ENCODE measurements at regions not wholly inside any gene's neighbourhood (a gene's known extent, or its start where the extent isn't known, plus 50 kb on each side); places are given as distances from the start of the nearest gene placed in this dataset.

- no peak for DNase-seq (ENCODE audit: low read depth)
Observed at GRCh38 chr5:74288448-74289108, 351.9 kb downstream of the ENC1 start.

GRCh38 chr5:74288038-74288437 lies 352.5 kb downstream of the ENC1 start:
- DNase-seq (ENCODE audit: low read depth), result no peak

GRCh38 chr5:74286734-74287695 lies 353.5 kb downstream of the ENC1 start:
- no peak for DNase-seq (ENCODE audit: low read depth)

GRCh38 chr5:74285675-74286280 lies 354.8 kb downstream of the ENC1 start:
- DNase-seq (ENCODE audit: low read depth), result no peak

GRCh38 chr5:74282490-74282889 lies 358.0 kb downstream of the ENC1 start:
- DNase-seq (ENCODE audit: low read depth), result no peak

- no peak for DNase-seq (ENCODE audit: low read depth)
Observed at GRCh38 chr5:74281166-74281565, 359.4 kb downstream of the ENC1 start.

GRCh38 chr5:74280306-74280705 lies 360.2 kb downstream of the ENC1 start:
- no peak for DNase-seq (ENCODE audit: low read depth)

GRCh38 chr5:74279244-74279643 lies 361.3 kb downstream of the ENC1 start:
- no peak for DNase-seq (ENCODE audit: low read depth)

GRCh38 chr5:74277418-74277817 lies 363.1 kb downstream of the ENC1 start:
- DNase-seq (ENCODE audit: low read depth), result no peak

GRCh38 chr5:74275171-74275992 lies 365.1 kb downstream of the ENC1 start:
- no peak for DNase-seq (ENCODE audit: low read depth)

- DNase-seq (ENCODE audit: low read depth), result no peak
Observed at GRCh38 chr5:74274326-74274725, 366.2 kb downstream of the ENC1 start.

- DNase-seq (ENCODE audit: low read depth), result no peak
Observed at GRCh38 chr5:74272831-74273451, 367.6 kb downstream of the ENC1 start.

- no peak for DNase-seq (ENCODE audit: low read depth)
Observed at GRCh38 chr5:74272024-74272775, 368.3 kb downstream of the ENC1 start.

- DNase-seq (ENCODE audit: low read depth), result no peak
Observed at GRCh38 chr5:74268297-74268696, 372.2 kb downstream of the ENC1 start.

- DNase-seq (ENCODE audit: low read depth), result no peak
Observed at GRCh38 chr5:74266836-74267235, 373.7 kb downstream of the ENC1 start.

- DNase-seq (ENCODE audit: low read depth), result no peak
Observed at GRCh38 chr5:74266132-74266531, 374.4 kb downstream of the ENC1 start.

- DNase-seq (ENCODE audit: low read depth), result no peak
Observed at GRCh38 chr5:74262544-74263207, 377.9 kb downstream of the ENC1 start.

- no peak for DNase-seq (ENCODE audit: low read depth)
Observed at GRCh38 chr5:74261866-74262265, 378.7 kb downstream of the ENC1 start.

GRCh38 chr5:74261421-74261820 lies 379.1 kb downstream of the ENC1 start:
- DNase-seq (ENCODE audit: low read depth), result no peak

GRCh38 chr5:74259572-74259971 lies 381.0 kb downstream of the ENC1 start:
- no peak for DNase-seq (ENCODE audit: low read depth)
